Upper lobe of left lung (tissue), 4 donors: ENCODE measurements at regions not wholly inside any gene's neighbourhood (a gene's known extent, or its start where the extent isn't known, plus 50 kb on each side); places are given as distances from the start of the nearest gene placed in this dataset.

Experiments
- EP300 ChIP-seq, 4 donors: sonication (generic); formaldehyde crosslinking; IDR thresholded peaks; one replicate each; pipeline ENCODE4 v1.5.1; 2017; ENCODE audit warnings: antibody characterized with exemption in 4 of 4, control low read depth in 2 of 4
- POLR2A ChIP-seq, 4 donors: fragments of 450-650 bp; IDR thresholded peaks; one replicate each; pipeline ENCODE4 v1.5.1; 2016 to 2017; ENCODE audit warnings: antibody characterized with exemption in 4 of 4, mild to moderate bottlenecking in 2 of 4
- POLR2AphosphoS5 ChIP-seq, 2 donors: sonication (generic); formaldehyde crosslinking; IDR thresholded peaks; one replicate each; pipeline ENCODE4 v1.5.1; 2017; ENCODE audit warnings: antibody characterized with exemption in 2 of 2
- TF ChIP-seq, protein P1 (sequence below), 6 experiments: fragments of 450-650 bp in 4 of 6; fragments of 200-600 bp in 2 of 6; sonication (generic) in 2 of 6; IDR thresholded peaks; one replicate each; pipeline ENCODE4 v1.5.1; 2016 to 2019; ENCODE audit warnings: antibody characterized with exemption in 6 of 6

DNA sequence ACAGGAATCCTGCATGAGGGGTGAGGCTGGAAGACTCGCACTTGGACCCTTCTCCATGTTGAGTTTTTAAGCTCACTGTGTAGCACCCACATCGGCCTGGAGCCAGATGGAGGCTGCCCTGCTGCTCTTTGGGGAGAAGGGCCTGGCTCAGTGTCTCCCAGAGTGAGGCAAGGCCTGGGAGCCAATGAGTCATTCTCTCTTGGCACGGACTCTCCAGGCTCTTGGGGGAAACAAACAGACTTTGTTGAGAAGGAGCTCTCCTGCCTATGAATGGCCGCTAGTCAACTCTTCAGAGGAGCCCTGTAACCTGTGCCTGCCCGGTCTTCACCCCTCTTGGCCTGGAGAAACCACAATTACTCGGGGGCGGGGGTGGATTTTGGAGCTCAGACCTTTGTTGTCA is 50.8 kb upstream of the MAF start:
- TF ChIP-seq, protein P1, sequence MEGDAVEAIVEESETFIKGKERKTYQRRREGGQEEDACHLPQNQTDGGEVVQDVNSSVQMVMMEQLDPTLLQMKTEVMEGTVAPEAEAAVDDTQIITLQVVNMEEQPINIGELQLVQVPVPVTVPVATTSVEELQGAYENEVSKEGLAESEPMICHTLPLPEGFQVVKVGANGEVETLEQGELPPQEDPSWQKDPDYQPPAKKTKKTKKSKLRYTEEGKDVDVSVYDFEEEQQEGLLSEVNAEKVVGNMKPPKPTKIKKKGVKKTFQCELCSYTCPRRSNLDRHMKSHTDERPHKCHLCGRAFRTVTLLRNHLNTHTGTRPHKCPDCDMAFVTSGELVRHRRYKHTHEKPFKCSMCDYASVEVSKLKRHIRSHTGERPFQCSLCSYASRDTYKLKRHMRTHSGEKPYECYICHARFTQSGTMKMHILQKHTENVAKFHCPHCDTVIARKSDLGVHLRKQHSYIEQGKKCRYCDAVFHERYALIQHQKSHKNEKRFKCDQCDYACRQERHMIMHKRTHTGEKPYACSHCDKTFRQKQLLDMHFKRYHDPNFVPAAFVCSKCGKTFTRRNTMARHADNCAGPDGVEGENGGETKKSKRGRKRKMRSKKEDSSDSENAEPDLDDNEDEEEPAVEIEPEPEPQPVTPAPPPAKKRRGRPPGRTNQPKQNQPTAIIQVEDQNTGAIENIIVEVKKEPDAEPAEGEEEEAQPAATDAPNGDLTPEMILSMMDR (IDR thresholded peaks at IDR 0.05), result no peak
- TF ChIP-seq POLR2A (IDR thresholded peaks at IDR 0.05) (no peak), POLR2AphosphoS5 (IDR thresholded peaks at IDR 0.05) (no peak), EP300 (IDR thresholded peaks at IDR 0.05) (no peak)
